ENCODE measurements at regions not wholly inside any gene's neighbourhood (a gene's known extent, or its start where the extent isn't known, plus 50 kb on each side); places are given as distances from the start of the nearest gene placed in this dataset.
A peak's percentile ranks its signal among the peaks of the same experiment; 100 is the strongest.
"Not testable (repeated sequence)": the region's sequence is repeated elsewhere in the genome, so short reads cannot be mapped to it uniquely, and the experiment has no call there.

DNA sequence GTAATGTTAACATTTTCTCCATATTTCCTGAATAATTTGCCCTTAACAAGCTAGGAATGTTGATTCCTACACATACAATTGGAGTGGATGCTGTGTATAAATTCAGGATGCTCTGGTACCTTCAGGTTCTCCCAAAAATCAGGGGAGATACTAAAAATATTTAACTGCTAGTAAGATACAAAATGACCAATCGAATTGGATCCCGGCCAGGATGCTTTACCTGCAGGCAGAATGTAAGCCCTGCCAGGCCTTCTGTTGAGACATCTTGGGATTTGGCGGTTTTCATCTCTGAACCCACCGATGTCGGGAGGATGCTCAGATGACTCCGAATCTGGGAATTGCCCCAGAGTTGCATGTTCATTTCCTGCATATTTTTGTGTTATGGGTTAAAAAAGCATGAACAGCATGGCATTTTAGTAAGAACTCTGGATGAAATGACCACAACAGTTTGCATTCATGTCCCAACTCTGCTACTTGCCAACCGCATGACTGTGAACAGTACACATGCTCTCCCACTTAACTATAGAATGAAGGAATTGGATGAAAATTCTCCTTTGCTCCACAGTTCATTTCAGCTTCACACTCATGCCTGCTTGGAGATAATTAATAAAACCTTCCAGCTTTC lies 241.4 kb upstream of the TBL1XR1 start:
- no peak for DNase-seq

DNA sequence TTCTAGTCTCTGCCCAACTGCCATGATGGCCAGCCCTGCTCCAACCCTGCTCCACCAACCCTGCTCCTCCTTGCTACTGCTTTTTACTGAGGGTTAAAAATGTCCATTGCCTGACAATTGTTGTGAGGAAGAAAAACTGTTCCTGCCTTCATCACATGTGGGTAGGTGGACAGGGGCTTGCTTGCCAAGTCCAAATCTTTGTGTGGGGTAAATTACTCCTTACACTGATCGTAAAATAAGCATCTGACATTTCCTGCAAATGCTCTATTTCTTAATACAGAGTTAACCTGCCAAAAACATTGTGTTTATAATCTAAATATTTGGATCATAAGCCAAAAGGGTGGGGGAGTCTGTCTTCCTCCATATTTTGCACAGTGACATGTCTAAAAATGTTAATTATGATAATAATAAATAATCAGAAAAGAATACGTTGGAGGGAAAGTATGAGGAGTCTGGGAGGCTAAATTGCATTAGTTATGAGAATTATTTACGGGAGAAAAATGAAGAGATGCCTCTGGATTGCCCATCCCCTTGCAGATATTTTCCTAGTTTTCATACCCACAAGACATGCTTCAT lies 242.5 kb upstream of the TBL1XR1 start:
- no peak for DNase-seq

GRCh38 chr3:177440456-177441104 lies 243.3 kb upstream of the TBL1XR1 start:
- no peak for DNase-seq

DNA sequence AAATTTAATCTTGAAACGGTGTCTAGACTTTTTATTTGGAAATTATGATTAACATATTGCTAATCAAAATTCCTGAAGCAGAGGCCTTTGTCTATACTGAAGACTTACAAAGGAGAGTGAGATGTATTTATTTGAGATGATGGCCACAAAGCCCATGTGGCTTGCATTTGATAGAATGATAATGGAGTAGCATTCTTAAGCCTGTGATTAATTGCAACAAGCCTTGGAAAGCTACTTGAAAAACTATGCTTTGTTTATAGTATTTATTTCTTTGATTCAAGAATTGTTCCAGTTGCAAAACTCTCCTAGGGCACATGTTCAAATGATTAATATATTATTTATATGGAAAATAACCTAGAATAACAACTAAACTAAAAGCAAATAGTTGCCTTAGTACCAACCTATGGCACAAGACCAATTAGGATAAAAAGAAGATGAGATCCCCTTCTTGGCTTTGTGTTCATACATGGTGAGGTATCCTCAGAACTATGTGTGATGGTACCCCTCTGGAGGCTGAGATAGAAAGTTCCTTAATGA lies 244.1 kb upstream of the TBL1XR1 start:
- DNase-seq = no peak

- no peak for DNase-seq
Measured at GRCh38 chr3:177441813-177442646, 244.7 kb upstream of the TBL1XR1 start.

- DNase-seq = no peak
Measured at GRCh38 chr3:177443469-177443868, 246.2 kb upstream of the TBL1XR1 start.

DNA sequence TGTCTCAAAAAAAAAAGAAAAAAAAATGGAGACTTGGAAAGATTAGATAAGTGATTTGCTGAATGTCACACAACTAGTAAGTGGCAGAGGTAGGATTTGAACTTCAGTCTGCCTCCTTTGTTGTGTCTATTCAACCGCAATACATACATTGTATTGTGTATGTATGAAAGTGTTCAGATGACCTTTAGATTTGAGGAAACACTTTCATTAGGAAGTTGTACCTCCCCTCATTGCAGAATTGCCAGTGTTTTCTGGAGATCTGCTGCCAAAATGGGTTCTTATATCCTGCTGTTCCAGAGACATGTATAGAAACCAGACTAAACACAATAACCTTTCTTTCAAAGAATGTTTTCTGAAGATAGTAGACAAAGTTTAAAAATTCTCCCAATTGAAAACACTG lies 247.4 kb upstream of the TBL1XR1 start:
- no peak for DNase-seq

GRCh38 chr3:177445549-177445948 lies 248.3 kb upstream of the TBL1XR1 start:
- DNase-seq = no peak

GRCh38 chr3:177446165-177446601 lies 248.9 kb upstream of the TBL1XR1 start:
- no peak for DNase-seq

DNA sequence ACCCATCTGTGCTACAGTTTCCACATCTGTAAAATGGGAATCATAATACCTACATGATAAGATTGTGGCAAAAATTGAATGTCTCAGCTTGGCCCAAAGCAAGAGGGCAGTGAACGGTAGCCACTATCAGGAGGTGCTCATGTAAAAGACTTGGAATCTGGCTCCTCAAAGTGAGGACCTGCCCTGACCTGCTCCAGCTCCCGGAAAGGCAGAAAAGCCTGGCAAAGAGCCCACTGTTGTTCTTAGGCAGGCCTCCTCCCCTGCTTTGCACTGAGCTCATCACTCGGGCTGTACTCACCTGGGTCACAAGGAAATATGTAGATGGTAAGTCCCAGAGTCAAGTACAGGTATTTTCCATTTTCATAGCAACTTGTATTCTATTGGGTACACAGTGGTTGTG lies 250.7 kb upstream of the TBL1XR1 start:
- DNase-seq = no peak

GRCh38 chr3:177448987-177449359 lies 251.7 kb upstream of the TBL1XR1 start:
- no peak for DNase-seq

DNA sequence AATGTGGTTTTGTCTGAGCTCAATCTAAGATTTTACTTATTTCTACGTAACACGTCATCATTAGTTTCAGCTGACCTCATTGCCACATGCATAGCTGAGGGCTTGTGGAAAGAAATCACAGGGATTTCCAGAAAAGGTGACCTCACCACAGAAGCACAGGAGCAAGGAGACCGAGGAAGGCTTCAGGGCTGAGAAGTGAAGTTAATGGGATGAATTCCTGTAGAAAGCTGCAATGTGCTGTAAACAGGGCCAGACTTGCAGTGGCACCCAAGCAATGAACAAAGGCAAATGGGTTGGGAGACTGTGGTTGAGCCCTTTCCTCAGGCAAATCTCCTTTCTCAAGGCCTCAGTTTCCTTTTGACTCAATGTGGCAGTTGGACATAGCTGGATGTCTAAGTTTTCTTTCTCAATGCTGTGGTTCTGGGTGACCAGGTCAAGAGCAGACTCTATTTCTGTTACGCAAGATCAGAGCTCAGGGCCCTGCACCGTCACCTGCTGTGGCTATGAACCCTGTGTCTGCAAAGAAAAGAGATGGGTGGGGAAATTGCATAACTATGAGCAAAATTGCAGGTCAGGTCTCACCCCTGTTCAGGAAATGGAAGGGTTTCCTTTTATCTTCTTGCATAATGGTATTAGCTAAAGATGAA lies 252.2 kb upstream of the TBL1XR1 start:
- no peak for DNase-seq

DNA sequence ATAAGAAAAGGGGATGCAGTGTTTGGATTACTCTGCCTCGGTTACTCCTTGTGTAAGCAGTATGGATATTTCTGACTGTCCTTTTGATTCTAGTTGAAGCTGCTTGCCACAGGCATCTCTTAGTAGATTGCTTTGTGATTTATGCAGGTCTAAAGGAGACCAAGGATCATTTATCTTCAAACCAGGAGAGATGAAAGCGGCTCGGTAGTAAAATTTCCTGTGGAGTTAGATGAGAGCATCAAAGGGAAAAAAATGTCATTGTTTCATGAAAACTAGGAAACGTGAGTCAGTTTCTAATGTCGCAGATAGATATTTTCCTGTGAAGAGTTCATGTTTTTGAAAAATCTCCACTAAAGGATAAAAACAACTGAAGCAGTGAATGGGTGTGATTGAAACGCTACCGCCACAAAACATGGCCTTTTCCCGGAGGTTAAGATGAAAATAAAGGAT lies 254.0 kb upstream of the TBL1XR1 start:
- no peak for DNase-seq

DNA sequence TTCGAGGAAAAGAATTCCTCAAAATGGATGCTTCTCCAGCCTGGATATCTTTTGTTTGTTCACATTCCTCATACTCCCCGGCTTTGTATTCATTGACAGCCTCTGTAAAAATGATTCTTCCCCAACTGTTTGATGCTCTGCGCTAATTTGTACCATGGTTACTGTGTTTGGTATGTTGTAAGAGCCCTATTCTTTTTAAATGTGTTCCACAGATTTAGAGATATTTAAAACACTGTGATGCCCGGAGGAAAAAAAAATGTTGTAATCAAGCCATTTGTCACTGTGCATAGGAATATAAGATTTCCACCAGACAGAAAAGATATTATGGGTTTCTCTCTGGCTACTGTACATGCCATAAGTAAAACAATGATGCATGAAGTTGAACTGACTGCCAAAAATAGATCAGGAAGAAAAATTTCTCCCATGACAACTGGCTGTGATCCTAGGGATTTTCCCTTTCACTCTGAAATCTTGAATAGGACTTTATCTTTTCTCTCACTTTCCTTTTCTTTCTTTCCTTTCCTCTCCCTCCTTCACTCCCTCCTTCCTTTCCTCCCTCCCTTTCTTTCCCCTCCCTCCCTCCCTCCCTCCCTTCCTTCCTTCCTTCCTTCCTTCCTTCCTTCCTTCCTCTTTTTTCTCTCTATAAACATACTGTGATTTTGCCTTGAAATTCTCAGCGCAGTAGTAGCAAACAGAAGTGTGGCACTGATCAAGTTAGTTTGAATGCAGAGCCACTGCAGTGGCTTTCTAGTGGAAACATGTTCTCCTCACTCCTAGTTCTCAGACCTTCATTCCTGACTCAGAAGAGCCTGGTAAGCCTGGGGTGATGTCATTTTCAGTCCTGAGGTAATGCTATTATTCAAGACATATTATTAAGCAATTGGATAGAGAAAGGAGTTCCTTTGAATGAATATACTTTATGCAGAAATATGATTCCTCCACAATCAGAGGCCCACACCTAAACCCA lies 254.9 kb upstream of the TBL1XR1 start:
- DNase-seq = no peak

GRCh38 chr3:177452831-177453450 lies 255.7 kb upstream of the TBL1XR1 start:
- no peak for DNase-seq

GRCh38 chr3:177453451-177453844 lies 256.2 kb upstream of the TBL1XR1 start:
- DNase-seq = no peak

DNA sequence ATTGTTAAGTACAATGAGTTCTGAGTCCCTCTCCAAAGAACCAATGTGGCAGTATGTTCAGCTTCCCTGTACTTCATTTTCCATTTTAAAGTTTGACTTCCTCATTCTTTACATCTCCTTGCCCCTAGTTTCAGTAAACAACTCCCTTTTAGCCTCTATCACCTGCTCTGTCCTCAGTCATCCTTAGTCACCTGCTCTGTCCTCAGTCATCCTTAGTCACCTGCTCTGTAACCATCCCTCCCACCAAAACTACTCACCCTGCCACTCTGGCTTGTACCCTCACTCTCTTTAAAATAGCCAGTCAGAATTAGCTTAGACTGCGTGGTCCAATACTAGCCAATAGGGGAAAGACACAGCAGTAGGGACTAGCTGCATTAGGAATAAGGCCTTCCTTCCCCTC lies 259.9 kb upstream of the TBL1XR1 start:
- DNase-seq = not testable (repeated sequence)

DNA sequence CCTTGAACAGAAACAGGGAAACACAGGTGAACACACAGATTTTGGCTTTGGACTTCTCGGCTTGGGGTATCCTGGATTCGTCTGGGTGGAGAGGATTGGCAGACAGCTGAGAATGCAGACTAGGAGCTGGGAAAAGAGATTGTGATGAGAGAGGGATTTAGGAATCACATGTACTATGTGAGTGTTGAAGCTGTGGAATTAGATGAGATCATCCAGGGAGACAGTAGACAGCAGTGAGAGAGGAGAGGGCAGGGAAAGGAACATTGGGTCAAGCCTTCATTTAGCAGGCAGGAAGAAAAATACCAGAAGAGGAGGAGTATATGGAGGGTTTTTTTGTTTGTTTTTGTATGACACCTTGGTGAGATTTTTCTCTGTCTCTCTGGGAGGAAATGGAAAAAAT lies 262.1 kb upstream of the TBL1XR1 start:
- DNase-seq = no peak

DNA sequence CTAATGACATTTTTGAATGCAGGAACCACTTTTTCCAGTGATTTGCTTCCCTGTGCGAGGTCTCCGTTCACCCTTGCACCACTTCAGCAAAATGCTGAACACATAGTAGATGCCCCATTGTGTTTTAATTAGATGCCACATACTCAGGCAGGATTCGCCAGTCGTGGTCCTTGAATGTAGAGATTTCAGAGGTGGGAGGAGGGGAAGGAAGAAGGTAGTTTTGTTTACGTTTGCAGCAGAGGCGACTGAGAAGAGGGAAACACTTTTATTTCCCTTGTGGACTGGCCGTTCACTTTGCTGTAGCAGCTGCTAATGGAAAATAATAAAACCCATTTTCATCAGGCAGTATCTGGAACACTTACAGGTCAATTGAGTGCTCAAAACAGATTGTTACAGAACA lies 262.8 kb upstream of the TBL1XR1 start:
- peak; percentile 18 for DNase-seq

GRCh38 chr3:177461765-177462164 lies 264.5 kb upstream of the TBL1XR1 start:
- no peak for DNase-seq

DNA sequence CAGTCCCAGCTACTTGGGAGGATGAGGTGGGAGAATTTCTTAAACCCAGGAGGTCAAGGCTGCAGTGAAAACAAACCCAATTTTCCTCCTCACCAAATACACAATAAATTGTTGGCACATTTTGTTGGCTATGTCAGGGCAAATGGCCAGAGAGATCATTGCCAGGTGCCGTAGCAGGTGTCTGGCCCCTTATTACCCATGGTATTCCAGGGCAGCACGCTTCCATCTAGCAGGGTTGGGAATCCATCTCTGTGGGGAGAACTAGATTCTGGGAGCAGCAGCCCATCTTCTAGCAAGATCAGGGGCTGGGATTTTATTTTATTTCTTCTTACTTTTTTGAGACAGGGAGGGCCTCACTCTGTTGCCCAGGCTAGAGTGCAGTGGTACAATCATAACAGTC lies 266.1 kb upstream of the TBL1XR1 start:
- DNase-seq = not testable (repeated sequence)
